AG20443 (cell line): ENCODE measurements at regions not wholly inside any gene's neighbourhood (a gene's known extent, or its start where the extent isn't known, plus 50 kb on each side); places are given as distances from the start of the nearest gene placed in this dataset.
A peak's percentile ranks its signal among the peaks of the same experiment; 100 is the strongest.

Experiments
- DNase-seq: peaks from one replicate; pipeline ENCODE4 v3.0.0; 2012; ENCODE audit warnings: low spot score, mixed read lengths

GRCh38 chr2:108145557-108146326 lies 94.0 kb upstream of the SULT1C3 start:
- DNase-seq = no peak

DNA sequence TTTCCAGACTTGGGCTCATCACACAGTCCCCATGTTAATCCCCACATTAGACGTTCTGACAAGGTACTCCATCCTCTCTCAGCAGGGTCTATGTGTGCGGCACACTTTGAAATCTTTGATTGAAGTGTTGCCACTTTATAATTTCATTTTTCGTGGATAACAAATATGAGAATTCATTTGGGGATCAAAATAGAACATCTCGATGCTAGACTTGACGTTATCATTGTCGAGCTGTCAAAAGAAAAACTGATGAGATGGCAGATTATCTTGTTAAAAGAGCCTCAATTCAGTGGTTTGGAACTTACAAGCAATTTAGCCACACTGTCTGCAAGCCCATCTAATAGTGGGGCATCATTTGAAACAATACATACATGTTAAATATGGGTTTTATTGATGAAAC lies 91.2 kb upstream of the SULT1C3 start:
- DNase-seq = no peak

- DNase-seq = no peak
Measured at GRCh38 chr2:108154366-108155061, 85.3 kb upstream of the SULT1C3 start.

GRCh38 chr2:108161298-108161697 lies 78.5 kb upstream of the SULT1C3 start:
- DNase-seq = no peak

GRCh38 chr2:108164318-108164717 lies 75.5 kb upstream of the SULT1C3 start:
- DNase-seq = no peak

GRCh38 chr2:108165729-108166128 lies 74.0 kb upstream of the SULT1C3 start:
- DNase-seq = no peak

GRCh38 chr2:108167699-108168098 lies 72.1 kb upstream of the SULT1C3 start:
- DNase-seq = no peak

DNA sequence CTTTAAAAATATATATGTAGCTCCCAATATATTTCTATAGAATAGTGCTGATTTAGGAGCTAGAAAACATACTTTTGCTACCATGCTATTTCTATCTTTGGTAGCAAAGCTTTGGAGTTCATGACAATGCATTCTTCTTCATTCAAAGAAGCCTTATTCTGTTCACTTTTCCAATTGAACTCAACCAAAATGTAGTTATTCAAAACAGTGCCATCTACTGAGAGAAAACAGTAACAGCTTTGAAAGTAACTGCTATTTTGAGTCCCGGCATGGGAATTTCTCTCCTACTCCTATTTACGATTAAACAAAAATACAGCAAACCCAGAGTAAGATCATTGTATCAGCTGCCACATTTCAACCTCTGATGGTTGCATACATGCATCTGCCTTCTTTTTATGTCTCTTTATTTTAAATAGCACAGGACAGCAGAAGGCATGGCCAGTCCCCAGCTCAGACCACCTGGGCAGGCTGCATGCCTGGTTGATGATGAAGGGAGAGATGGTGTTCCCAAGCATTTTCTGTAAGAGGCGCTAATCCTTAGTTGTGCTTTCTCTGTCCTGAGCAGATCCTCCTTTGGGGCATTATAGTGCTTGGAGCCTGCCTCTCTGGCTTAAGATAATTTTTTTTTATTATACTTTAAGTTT lies 69.7 kb upstream of the SULT1C3 start:
- peak; percentile 15 for DNase-seq

GRCh38 chr2:108171657-108172056 lies 68.1 kb upstream of the SULT1C3 start:
- DNase-seq = no peak

GRCh38 chr2:108182489-108182888 lies 57.3 kb upstream of the SULT1C3 start:
- DNase-seq = no peak

DNA sequence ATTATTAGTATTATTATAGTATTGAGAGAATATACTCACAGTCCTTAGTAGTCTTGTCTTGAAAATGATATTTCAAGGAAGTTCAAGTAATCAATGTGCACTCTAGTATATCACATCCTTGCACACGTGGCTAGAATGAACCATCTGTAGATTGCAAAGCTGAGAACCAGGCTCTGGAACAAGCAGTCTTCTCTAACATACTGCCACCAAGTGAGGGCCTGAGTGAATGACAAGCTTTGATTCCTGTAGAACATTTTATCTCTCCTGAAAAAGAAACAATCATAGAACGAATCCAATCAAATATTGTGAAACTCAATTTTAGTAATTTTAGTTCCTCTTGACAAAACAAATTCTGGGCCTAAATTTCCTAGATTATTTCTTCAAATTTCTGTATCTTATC lies 55.3 kb upstream of the SULT1C3 start:
- peak; percentile 20 for DNase-seq

DNA sequence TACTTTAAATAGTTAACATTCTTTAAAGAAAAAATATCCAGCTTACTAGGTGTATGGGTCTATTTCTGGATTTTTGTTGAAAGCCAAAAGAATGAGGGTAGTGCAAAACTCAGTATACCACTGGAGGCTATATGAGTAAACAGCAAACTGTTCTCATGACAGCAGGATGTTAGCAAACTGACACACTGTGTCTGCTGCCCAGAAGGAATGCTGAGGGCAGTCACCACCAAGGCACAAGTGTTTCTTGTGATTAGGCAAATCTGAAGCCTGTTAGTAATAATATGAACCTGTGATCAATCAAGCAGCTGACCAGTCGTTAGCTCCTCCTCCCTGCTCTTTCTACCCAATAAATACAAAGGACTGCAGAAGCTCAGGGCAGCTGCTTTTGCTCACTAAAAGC lies 50.5 kb upstream of the SULT1C3 start:
- DNase-seq = no peak
